T-cell (primary cell): ENCODE measurements at regions not wholly inside any gene's neighbourhood (a gene's known extent, or its start where the extent isn't known, plus 50 kb on each side); places are given as distances from the start of the nearest gene placed in this dataset.
"Not testable (repeated sequence)": the region's sequence is repeated elsewhere in the genome, so short reads cannot be mapped to it uniquely, and the experiment has no call there.

Experiments
- ATAC-seq, 4 experiments: fragments of 200-7000 bp in 3 of 4; fragments of 150-1000 bp in 1 of 4; cut with Tn5 transposase; replicated peaks in 1 of 4; 1 replicate in 3 of 4; 2 replicates in 1 of 4; pipeline ENCODE4 v1.10.0; 2021; ENCODE audit warnings: moderate library complexity in 3 of 4, mild to moderate bottlenecking in 2 of 4, moderate number of reproducible peaks in 1 of 4
- CTCF ChIA-PET, 2 donors: fragments of 300-600 bp; sonication (Branson Sonifier 250); formaldehyde crosslinking; loops; one replicate each; lab custom pipeline; 2022; ENCODE audit warnings: antibody characterized with exemption in 2 of 2; lab: Charles Lee
- POLR2A ChIA-PET, 2 donors: fragments of 300-600 bp; sonication (Branson Sonifier 250); formaldehyde crosslinking; loops; one replicate each; lab custom pipeline; 2022; ENCODE audit warnings: antibody characterized with exemption in 2 of 2; lab: Charles Lee
- DNase-seq, 35 experiments: peaks; one replicate each; pipeline versions ENCODE4 v3.0.0 to v3.0.0-alpha.2; 2013 to 2023
- H3K27ac ChIP-seq: one replicate; pipeline ENCODE4 v1.5.1; 2013; ENCODE audit warnings: low read length
- H3K27me3 ChIP-seq, 2 experiments: replicated peaks in 1 of 2; 1 replicate in 1 of 2; 2 replicates in 1 of 2; pipeline versions ENCODE4 v1.6.1 to v1.7.0; 2013; ENCODE audit warnings: low read length in 1 of 2, mixed read lengths in 1 of 2; ENCODE audit not compliant: control insufficient read depth in 2 of 2, insufficient read depth in 2 of 2; ENCODE audit errors: extremely low read depth in 1 of 2
- H3K36me3 ChIP-seq, 2 donors: 1 replicate in 1 of 2; 2 replicates in 1 of 2; pipeline versions ENCODE4 v1.6.1 to v1.7.0; 2013; ENCODE audit warnings: low read length in 1 of 2; ENCODE audit not compliant: control insufficient read depth in 2 of 2, insufficient read depth in 1 of 2; ENCODE audit errors: extremely low read depth in 1 of 2
- H3K4me1 ChIP-seq, 2 experiments: 1 replicate in 1 of 2; 2 replicates in 1 of 2; pipeline versions ENCODE4 v1.6.1 to v1.7.0; 2013; ENCODE audit warnings: low read length in 2 of 2, mixed read lengths in 1 of 2; ENCODE audit not compliant: insufficient read depth in 2 of 2, control insufficient read depth in 1 of 2; ENCODE audit errors: extremely low read depth in 1 of 2
- H3K4me3 ChIP-seq, 2 donors: 1 replicate in 1 of 2; 2 replicates in 1 of 2; pipeline versions ENCODE4 v1.5.1 to v1.7.0; 2013; ENCODE audit warnings: mild to moderate bottlenecking in 2 of 2, low read length in 1 of 2, moderate library complexity in 1 of 2; ENCODE audit not compliant: control insufficient read depth in 1 of 2; ENCODE audit errors: extremely low read depth in 1 of 2
- H3K9me3 ChIP-seq: 2 replicates; pipeline ENCODE4 v1.7.0; 2013
- H3K27ac Mint-ChIP-seq, 2 donors: one replicate each; pipeline ENCODE4 v1.8.0; 2020 to 2021; ENCODE audit warnings: mild to moderate bottlenecking in 2 of 2, mixed read lengths in 2 of 2
- H3K27me3 Mint-ChIP-seq, 2 donors: one replicate each; pipeline ENCODE4 v1.8.0; 2021 to 2022; ENCODE audit warnings: mixed read lengths in 2 of 2
- H3K36me3 Mint-ChIP-seq: one replicate; pipeline ENCODE4 v1.8.0; 2021; ENCODE audit warnings: mixed read lengths
- H3K4me1 Mint-ChIP-seq, 3 donors: one replicate each; pipeline ENCODE4 v1.8.0; 2020 to 2022; ENCODE audit warnings: mixed read lengths in 3 of 3, mild to moderate bottlenecking in 1 of 3
- H3K4me3 Mint-ChIP-seq, 3 donors: one replicate each; pipeline ENCODE4 v1.8.0; 2020 to 2022; ENCODE audit warnings: mild to moderate bottlenecking in 3 of 3, mixed read lengths in 3 of 3, moderate library complexity in 3 of 3
- H3K9me3 Mint-ChIP-seq, 3 donors: one replicate each; pipeline ENCODE4 v1.8.0; 2020 to 2022; ENCODE audit warnings: mixed read lengths in 3 of 3
- WGBS: methylation state at CpG from one replicate; pipeline ENCODE4 v1.1.5; 2013; ENCODE audit warnings: missing lambda C conversion rate; ENCODE audit not compliant: insufficient coverage; 5-methylcytosine and 5-hydroxymethylcytosine counted together

DNA sequence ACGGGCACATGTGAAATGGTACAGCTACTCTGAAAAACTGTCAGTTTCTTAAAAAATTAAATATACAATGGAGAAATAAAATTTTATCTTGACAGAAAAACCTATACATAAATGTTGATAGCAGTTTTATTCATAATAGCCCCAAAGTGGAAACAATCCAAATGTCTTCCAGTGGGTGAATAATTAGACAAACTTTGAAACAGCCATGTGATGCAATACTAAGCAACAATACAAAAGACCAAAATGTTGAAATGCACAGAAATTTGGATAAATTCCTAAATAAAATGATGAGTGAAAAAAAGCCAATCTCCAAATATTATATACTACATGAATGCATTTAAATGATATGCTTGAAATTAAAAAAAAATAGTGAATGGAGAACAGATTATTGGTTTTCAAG is 523.1 kb downstream of the HTR1B start:
- DNase-seq (no peak), ATAC-seq (no peak)
- Mint-ChIP-seq H3K4me1 (no peaks in the 10 kb centered on the region), H3K9me3 (peaks cover 12 to 22% (median 15%) of the 10 kb centered on the region in 3 donors), H3K4me3 (no peak overlapping the region), H3K36me3 (no peaks in the 10 kb centered on the region), H3K27ac (no peak overlapping the region), H3K27me3 (no peaks in the 10 kb centered on the region)
- H3K9me3 ChIP-seq, result peaks cover 2% of the 10 kb centered on the region
- no peak overlapping the region for H3K4me3 ChIP-seq
- H3K27me3 ChIP-seq, result no peaks in the 10 kb centered on the region
- H3K4me1 ChIP-seq, result no peaks in the 10 kb centered on the region
- H3K27ac ChIP-seq, result no peak overlapping the region
- no peaks in the 10 kb centered on the region for H3K36me3 ChIP-seq
- CTCF ChIA-PET, result no interaction called here
- POLR2A ChIA-PET, result no interaction called here
- no CpG with 5 or more reads among the region's 1 CpG for WGBS

DNA sequence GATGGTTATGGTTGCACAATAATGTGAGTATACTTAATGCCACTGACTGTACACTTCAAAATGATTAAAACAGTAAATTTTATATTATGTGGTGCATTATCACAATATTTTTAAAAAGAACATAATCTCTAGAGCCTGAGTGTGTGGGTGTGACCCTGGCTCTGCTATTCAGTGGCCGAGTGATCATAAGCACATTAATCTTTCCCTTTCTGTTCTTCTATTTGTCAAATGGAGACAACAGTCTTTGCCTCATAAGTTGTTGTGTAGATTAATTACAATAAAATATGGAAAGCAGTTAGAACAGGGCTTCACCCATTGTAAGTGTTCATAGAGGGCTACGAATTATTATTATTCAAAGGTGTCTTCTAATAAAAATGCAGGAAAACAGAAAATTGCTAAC is 548.6 kb downstream of the HTR1B start:
- no CpG with 5 or more reads among the region's 2 CpGs for WGBS
- H3K4me1 Mint-ChIP-seq, result no peaks in the 10 kb centered on the region
- Histone ChIP-seq H3K4me1 (no peaks in the 10 kb centered on the region), H3K9me3 (no peaks in the 10 kb centered on the region), H3K36me3 (no peaks in the 10 kb centered on the region), H3K27me3 (no peaks in the 10 kb centered on the region), H3K27ac (no peak overlapping the region), H3K4me3 (no peak overlapping the region)
- no peak overlapping the region for H3K4me3 Mint-ChIP-seq
- H3K9me3 Mint-ChIP-seq, result peaks cover 0 to 7% (median 7%) of the 10 kb centered on the region in 3 donors
- no peaks in the 10 kb centered on the region for H3K27me3 Mint-ChIP-seq
- ChIA-PET CTCF (no interaction called here), POLR2A (no interaction called here)
- no peaks in the 10 kb centered on the region for H3K36me3 Mint-ChIP-seq
- ATAC-seq (no peak), DNase-seq (no peak)
- H3K27ac Mint-ChIP-seq, result no peak overlapping the region

DNA sequence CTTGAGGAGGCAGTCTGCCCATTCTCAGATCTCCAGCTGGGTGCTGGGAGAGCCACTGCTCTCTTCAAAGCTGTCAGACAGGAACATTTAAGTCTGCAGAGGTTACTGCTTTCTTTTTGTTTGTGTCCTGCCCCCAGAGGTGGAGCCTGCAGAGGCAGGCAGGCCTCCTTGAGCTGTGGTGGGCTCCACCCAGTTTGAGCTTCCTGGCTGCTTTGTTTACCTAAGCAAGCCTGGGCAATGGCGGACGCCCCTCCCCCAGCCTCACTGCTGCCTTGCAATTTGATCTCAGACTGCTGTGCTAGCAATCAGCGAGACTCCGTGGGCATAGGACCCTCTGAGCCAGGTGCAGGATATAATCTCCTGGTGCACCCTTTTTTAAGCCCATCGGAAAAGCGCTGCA is 557.8 kb downstream of the HTR1B start:
- H3K4me1 Mint-ChIP-seq, H3K27me3 Mint-ChIP-seq, H3K4me3 Mint-ChIP-seq, H3K36me3 Mint-ChIP-seq, H3K4me3 ChIP-seq, H3K27ac ChIP-seq, H3K4me1 ChIP-seq, H3K27me3 ChIP-seq, POLR2A ChIA-PET, DNase-seq, H3K36me3 ChIP-seq, CTCF ChIA-PET, ATAC-seq, H3K27ac Mint-ChIP-seq, H3K9me3 ChIP-seq: not testable (repeated sequence)
- peaks cover 3 to 12% (median 8%) of the 10 kb centered on the region in 3 donors for H3K9me3 Mint-ChIP-seq
- 96% methylated on average over 4 of the region's 6 CpGs for WGBS

DNA sequence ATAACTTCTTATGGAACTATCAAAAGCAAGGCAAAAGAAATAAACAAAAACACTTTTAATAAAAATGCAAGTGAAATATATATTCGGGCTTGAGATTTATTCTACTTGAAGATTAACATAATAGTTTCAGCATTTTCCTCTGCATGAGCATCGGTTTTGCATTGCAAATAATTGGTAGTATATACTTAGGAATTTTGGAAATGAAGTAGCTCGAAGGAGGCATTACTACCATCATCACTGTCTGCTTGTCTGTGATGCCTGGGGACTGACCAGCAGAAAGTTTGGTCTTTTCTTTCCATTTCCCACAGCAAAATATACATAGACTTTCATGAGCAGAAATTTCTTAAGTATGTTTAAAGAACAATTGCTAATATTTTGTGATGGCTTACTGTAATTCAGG is 570.7 kb downstream of the HTR1B start:
- Histone ChIP-seq H3K36me3 (no peaks in the 10 kb centered on the region), H3K4me1 (no peaks in the 10 kb centered on the region), H3K27ac (no peak overlapping the region), H3K27me3 (no peaks in the 10 kb centered on the region), H3K9me3 (no peaks in the 10 kb centered on the region), H3K4me3 (no peak overlapping the region)
- H3K27ac Mint-ChIP-seq, result no peak overlapping the region
- WGBS, result no CpG with 5 or more reads among the region's 3 CpGs
- ChIA-PET CTCF (no interaction called here), POLR2A (no interaction called here)
- no peak for DNase-seq
- H3K36me3 Mint-ChIP-seq, result no peaks in the 10 kb centered on the region
- H3K4me3 Mint-ChIP-seq, result no peak overlapping the region
- peaks cover 12 to 26% (median 21%) of the 10 kb centered on the region in 3 donors for H3K9me3 Mint-ChIP-seq
- no peaks in the 10 kb centered on the region for H3K27me3 Mint-ChIP-seq
- no peak for ATAC-seq
- no peaks in the 10 kb centered on the region for H3K4me1 Mint-ChIP-seq

DNA sequence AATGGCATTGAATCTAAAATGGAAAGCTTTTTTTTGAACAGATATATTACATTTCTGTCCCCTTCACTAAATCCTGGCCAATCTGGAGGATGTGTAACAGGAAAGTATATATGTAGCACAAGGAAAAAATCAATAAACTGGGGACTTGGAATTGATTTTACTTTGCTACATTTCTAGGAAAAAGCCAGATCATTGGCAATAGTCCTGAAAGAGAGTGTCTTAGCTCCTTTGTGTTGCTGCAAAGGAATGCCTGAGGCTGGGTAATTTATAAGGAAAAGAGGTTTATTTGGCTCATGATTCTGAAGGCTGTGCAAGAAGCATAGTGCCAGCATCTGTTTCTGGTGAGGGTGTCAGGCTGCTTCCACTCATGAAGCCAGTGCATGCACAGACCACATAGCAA is 574.9 kb downstream of the HTR1B start:
- Histone ChIP-seq H3K9me3 (no peaks in the 10 kb centered on the region), H3K27me3 (no peaks in the 10 kb centered on the region), H3K4me3 (no peak overlapping the region), H3K36me3 (no peaks in the 10 kb centered on the region), H3K4me1 (no peaks in the 10 kb centered on the region), H3K27ac (no peak overlapping the region)
- Mint-ChIP-seq H3K9me3 (peaks cover 2 to 14% (median 4%) of the 10 kb centered on the region in 3 donors), H3K36me3 (no peaks in the 10 kb centered on the region), H3K4me3 (no peak overlapping the region), H3K4me1 (no peaks in the 10 kb centered on the region), H3K27me3 (no peaks in the 10 kb centered on the region), H3K27ac (no peak overlapping the region)
- no peak for ATAC-seq
- ChIA-PET POLR2A (no interaction called here), CTCF (no interaction called here)
- DNase-seq, result no peak

DNA sequence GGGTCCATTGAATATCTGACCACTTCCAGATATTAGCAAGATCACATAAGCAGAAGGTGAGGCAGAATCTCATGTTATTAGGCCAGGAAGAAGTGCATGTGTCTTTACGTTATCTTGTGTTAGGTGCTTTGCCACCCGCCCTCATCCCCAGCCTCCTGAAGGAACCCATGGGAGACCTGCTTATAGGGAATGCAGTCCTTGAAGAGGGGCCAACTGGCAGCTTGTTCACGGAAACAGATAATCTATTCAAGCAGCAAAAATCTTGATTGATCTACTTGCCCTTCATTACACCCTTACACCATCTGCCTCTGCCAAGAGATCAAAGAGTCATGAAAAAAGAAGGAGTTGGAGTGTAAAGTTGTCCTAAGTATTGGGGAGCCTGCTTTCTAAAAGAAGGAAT is 576.4 kb downstream of the HTR1B start:
- Histone ChIP-seq H3K9me3 (no peaks in the 10 kb centered on the region), H3K36me3 (no peaks in the 10 kb centered on the region), H3K27ac (no peak overlapping the region), H3K4me1 (no peaks in the 10 kb centered on the region), H3K27me3 (no peaks in the 10 kb centered on the region), H3K4me3 (no peak overlapping the region)
- ATAC-seq (no peak), DNase-seq (no peak)
- no peak overlapping the region for H3K4me3 Mint-ChIP-seq
- CTCF ChIA-PET, result no interaction called here
- peaks cover 2 to 10% (median 4%) of the 10 kb centered on the region in 3 donors for H3K9me3 Mint-ChIP-seq
- no peak overlapping the region for H3K27ac Mint-ChIP-seq
- no peaks in the 10 kb centered on the region for H3K36me3 Mint-ChIP-seq
- WGBS, result no CpG with 5 or more reads among the region's 3 CpGs
- H3K27me3 Mint-ChIP-seq, result no peaks in the 10 kb centered on the region
- POLR2A ChIA-PET, result no interaction called here
- H3K4me1 Mint-ChIP-seq, result no peaks in the 10 kb centered on the region

DNA sequence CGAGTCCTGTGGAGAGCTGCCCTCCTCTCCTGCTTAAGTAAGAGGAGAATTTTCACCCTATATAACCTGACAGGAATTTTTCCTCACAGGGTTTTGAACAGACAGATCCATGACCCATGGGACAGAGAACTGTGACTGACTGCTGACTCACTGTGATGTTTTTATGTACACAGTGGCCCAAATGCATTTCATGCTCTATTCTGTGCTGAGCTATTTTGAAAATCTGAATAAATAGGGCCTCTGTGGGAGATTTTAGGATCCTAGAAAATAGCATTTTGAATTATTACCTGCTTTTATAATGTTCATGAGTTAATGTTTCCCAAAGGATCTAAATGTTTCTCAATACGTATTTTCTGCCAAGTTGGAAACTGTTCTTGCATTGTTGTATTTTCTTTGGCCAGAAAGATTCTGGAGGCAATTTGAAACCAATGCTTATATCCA is 577.4 kb downstream of the HTR1B start:
- ChIA-PET CTCF (no interaction called here), POLR2A (no interaction called here)
- Histone ChIP-seq H3K27ac (no peak overlapping the region), H3K9me3 (no peaks in the 10 kb centered on the region), H3K27me3 (no peaks in the 10 kb centered on the region), H3K36me3 (no peaks in the 10 kb centered on the region), H3K4me3 (no peak overlapping the region), H3K4me1 (no peaks in the 10 kb centered on the region)
- H3K36me3 Mint-ChIP-seq, result no peaks in the 10 kb centered on the region
- no peak for DNase-seq
- no peak overlapping the region for H3K4me3 Mint-ChIP-seq
- H3K27ac Mint-ChIP-seq, result no peak overlapping the region
- no peak for ATAC-seq
- WGBS, result no CpG with 5 or more reads among the region's 2 CpGs
- no peaks in the 10 kb centered on the region for H3K4me1 Mint-ChIP-seq
- peaks cover 4 to 10% (median 6%) of the 10 kb centered on the region in 3 donors for H3K9me3 Mint-ChIP-seq
- H3K27me3 Mint-ChIP-seq, result no peaks in the 10 kb centered on the region
